Tibial nerve (tissue), 4 donors: ENCODE measurements at regions not wholly inside any gene's neighbourhood (a gene's known extent, or its start where the extent isn't known, plus 50 kb on each side); places are given as distances from the start of the nearest gene placed in this dataset.

Experiments
- DNase-seq, 2 donors: peaks; one replicate each; pipeline ENCODE4 v3.0.0-alpha.2; 2019; ENCODE audit warnings: low spot score in 2 of 2
- H3K27ac ChIP-seq, 4 donors: fragments of 200-600 bp; sonication (generic) in 3 of 4; one replicate each; pipeline ENCODE4 v1.5.1; 2017 to 2019; ENCODE audit warnings: mild to moderate bottlenecking in 1 of 4
- H3K27me3 ChIP-seq, 2 donors: fragments of 200-600 bp; sonication (generic) in 1 of 2; one replicate each; pipeline versions ENCODE4 v1.5.1 to v1.6.0; 2017 to 2019
- H3K36me3 ChIP-seq, 3 donors: fragments of 200-600 bp; sonication (generic); one replicate each; pipeline ENCODE4 v1.5.1; 2018 to 2019
- H3K4me1 ChIP-seq, 4 donors: fragments of 200-600 bp; sonication (generic) in 3 of 4; one replicate each; pipeline ENCODE4 v1.5.1; 2017 to 2019
- H3K4me3 ChIP-seq, 4 donors: fragments of 200-600 bp; sonication (generic) in 3 of 4; one replicate each; pipeline ENCODE4 v1.5.1; 2017 to 2019; ENCODE audit warnings: mild to moderate bottlenecking in 1 of 4, moderate library complexity in 1 of 4
- H3K9me3 ChIP-seq, 4 donors: fragments of 200-600 bp; sonication (generic) in 3 of 4; one replicate each; pipeline ENCODE4 v1.5.1; 2017 to 2019
- CTCF ChIP-seq, 5 experiments: fragments of 200-600 bp in 3 of 5; fragments of 450-650 bp in 2 of 5; sonication (generic) in 3 of 5; IDR thresholded peaks; one replicate each; pipeline ENCODE4 v1.5.1; 2016 to 2019; ENCODE audit warnings: antibody characterized with exemption in 5 of 5, mild to moderate bottlenecking in 3 of 5, moderate library complexity in 2 of 5
- EP300 ChIP-seq, 2 donors: sonication (generic); formaldehyde crosslinking; IDR thresholded peaks; one replicate each; pipeline ENCODE4 v1.6.1; 2017; ENCODE audit warnings: antibody characterized with exemption in 2 of 2, mild to moderate bottlenecking in 1 of 2
- POLR2A ChIP-seq, 2 donors: fragments of 450-650 bp; IDR thresholded peaks; one replicate each; pipeline ENCODE4 v1.6.1; 2017; ENCODE audit warnings: antibody characterized with exemption in 2 of 2, mild to moderate bottlenecking in 2 of 2, moderate library complexity in 2 of 2
- WGBS, 2 donors: methylation state at CpG; one replicate each; pipeline ENCODE4 v1.1.5; 2018; 5-methylcytosine and 5-hydroxymethylcytosine counted together

- Histone ChIP-seq H3K27ac (no peak overlapping the region), H3K27me3 (no peaks in the 10 kb centered on the region), H3K4me1 (no peaks in the 10 kb centered on the region), H3K4me3 (no peak overlapping the region), H3K9me3 (peaks cover 0 to 3% (median 0%) of the 10 kb centered on the region in 4 donors), H3K36me3 (no peaks in the 10 kb centered on the region)
- DNase-seq = no peak
- TF ChIP-seq CTCF (IDR thresholded peaks at IDR 0.05) = no peak
- TF ChIP-seq EP300 (IDR thresholded peaks at IDR 0.05) = no peak
- TF ChIP-seq POLR2A (IDR thresholded peaks at IDR 0.05) = no peak
- WGBS, 2 donors = 65 to 72% methylated on average over 5 of the region's 5 CpGs
Observed at GRCh38 chr5:174834081-174834480, 109.7 kb downstream of the MSX2 start.

- peaks cover 0 to 3% (median 0%) of the 10 kb centered on the region in 4 donors for H3K9me3 ChIP-seq
- H3K4me3 ChIP-seq = no peak overlapping the region
- DNase-seq = no peak
- no peaks in the 10 kb centered on the region for H3K36me3 ChIP-seq
- no peaks in the 10 kb centered on the region for H3K4me1 ChIP-seq
- 52 to 68% methylated on average over 2 of the region's 2 CpGs for WGBS, 2 donors
- H3K27ac ChIP-seq = no peak overlapping the region
- TF ChIP-seq CTCF (IDR thresholded peaks at IDR 0.05) = no peak
- no peak for TF ChIP-seq EP300 (IDR thresholded peaks at IDR 0.05)
- TF ChIP-seq POLR2A (IDR thresholded peaks at IDR 0.05) = no peak
- H3K27me3 ChIP-seq = no peaks in the 10 kb centered on the region
Observed at GRCh38 chr5:174832811-174833210, 108.4 kb downstream of the MSX2 start.

- Histone ChIP-seq H3K4me1 (no peaks in the 10 kb centered on the region), H3K27me3 (no peaks in the 10 kb centered on the region), H3K27ac (no peak overlapping the region), H3K4me3 (no peak overlapping the region), H3K9me3 (peaks cover 0 to 3% (median 0%) of the 10 kb centered on the region in 4 donors), H3K36me3 (no peaks in the 10 kb centered on the region)
- DNase-seq = no peak
- TF ChIP-seq EP300 (IDR thresholded peaks at IDR 0.05) (no peak), CTCF (IDR thresholded peaks at IDR 0.05) (no peak)
- 71 to 72% methylated on average over 3 of the region's 3 CpGs for WGBS, 2 donors
Observed at GRCh38 chr5:174832025-174832424, 107.6 kb downstream of the MSX2 start.

- H3K4me1 ChIP-seq = no peaks in the 10 kb centered on the region
- no peaks in the 10 kb centered on the region for H3K27me3 ChIP-seq
- H3K36me3 ChIP-seq = no peaks in the 10 kb centered on the region
- TF ChIP-seq POLR2A (IDR thresholded peaks at IDR 0.05) (no peak), EP300 (IDR thresholded peaks at IDR 0.05) (no peak), CTCF (IDR thresholded peaks at IDR 0.05) (no peak)
- 52 to 66% methylated on average over 2 of the region's 2 CpGs for WGBS, 2 donors
- no peak overlapping the region for H3K27ac ChIP-seq
- no peaks in the 10 kb centered on the region for H3K9me3 ChIP-seq
- no peak overlapping the region for H3K4me3 ChIP-seq
- no peak for DNase-seq
Observed at GRCh38 chr5:174831031-174831660, 106.8 kb downstream of the MSX2 start.

- Histone ChIP-seq H3K9me3 (no peaks in the 10 kb centered on the region), H3K36me3 (no peaks in the 10 kb centered on the region), H3K27me3 (no peaks in the 10 kb centered on the region), H3K27ac (no peak overlapping the region), H3K4me3 (no peak overlapping the region), H3K4me1 (no peaks in the 10 kb centered on the region)
- WGBS, 2 donors = 65 to 68% methylated on average over 5 of the region's 5 CpGs
- DNase-seq = no peak
- TF ChIP-seq POLR2A (IDR thresholded peaks at IDR 0.05) (no peak), EP300 (IDR thresholded peaks at IDR 0.05) (no peak), CTCF (IDR thresholded peaks at IDR 0.05) (no peak)
Observed at GRCh38 chr5:174829511-174829864, 105.1 kb downstream of the MSX2 start.
